ENCODE measurements at regions not wholly inside any gene's neighbourhood (a gene's known extent, or its start where the extent isn't known, plus 50 kb on each side); places are given as distances from the start of the nearest gene placed in this dataset.

- no peaks in the 10 kb centered on the region for H3K36me3 ChIP-seq (ENCODE audit: control insufficient read depth in 5 of 5, insufficient read depth in 5 of 5, low read length in 5 of 5)
- H3K9ac ChIP-seq (ENCODE audit: low read length in 5 of 5) = no peak overlapping the region
- H3K4me1 ChIP-seq (ENCODE audit: control insufficient read depth in 5 of 5, insufficient read depth in 5 of 5, low read length in 5 of 5) = peaks cover 6 to 67% (median 50%) of the 10 kb centered on the region in 5 donors
- H3K27ac ChIP-seq (ENCODE audit: low read depth, low read length) = peak overlapping the region; percentile 65
- H3K4me3 ChIP-seq (ENCODE audit: low read depth in 1 of 5, low read length in 5 of 5) = no peak overlapping the region
- H3K27me3 ChIP-seq (ENCODE audit: control insufficient read depth in 5 of 5, insufficient read depth in 4 of 5, low read length in 5 of 5) = peaks cover 0 to 21% (median 3%) of the 10 kb centered on the region in 5 donors
- no peaks in the 10 kb centered on the region for H3K9me3 ChIP-seq (ENCODE audit: control insufficient read depth in 5 of 5, low read length in 5 of 5)
These were observed 190.9 kb downstream of the FAM43A start for GRCh38 chr3:194876403-194877095.

DNA sequence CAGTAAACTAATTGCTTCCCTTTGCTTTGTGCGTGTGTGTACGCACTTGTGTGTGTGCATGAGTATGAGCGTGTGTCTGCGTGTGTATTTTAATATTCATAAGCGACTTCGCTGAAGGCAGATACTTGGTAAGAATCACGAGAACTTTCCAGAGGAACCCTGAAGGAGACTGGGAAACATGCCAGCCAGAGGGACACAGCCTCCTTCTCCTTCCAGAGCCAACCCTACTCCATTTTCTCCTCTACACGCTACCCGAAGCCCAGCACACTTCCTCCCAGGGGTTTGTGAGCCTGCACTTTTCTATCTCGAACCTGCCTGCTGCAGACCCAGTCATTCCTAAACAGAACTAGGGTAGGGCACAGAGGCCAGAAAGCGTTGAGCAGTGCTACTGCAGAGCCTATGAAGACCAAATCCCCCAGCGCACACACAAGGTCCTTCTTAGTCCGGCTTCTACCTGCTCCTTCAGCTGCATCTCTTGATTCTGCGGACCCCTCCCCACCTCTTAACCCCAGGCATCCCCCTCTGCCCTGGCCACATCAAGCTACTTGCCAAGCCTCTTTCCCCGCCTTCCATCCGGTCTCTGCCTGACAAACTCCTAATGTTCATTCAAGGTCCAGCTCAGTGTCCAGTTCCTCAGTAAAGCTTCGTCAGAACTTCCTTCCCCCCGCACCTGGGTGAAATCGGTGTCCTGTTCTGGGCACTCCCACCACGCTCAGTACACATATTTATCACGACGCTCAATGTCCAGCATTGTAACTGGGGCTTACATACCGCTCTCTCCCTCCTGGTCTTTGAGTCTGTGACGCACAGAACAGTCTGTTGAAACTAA is 191.8 kb downstream of the FAM43A start:
- Histone ChIP-seq H3K4me1 (ENCODE audit: control insufficient read depth in 5 of 5, insufficient read depth in 5 of 5, low read length in 5 of 5) (peaks cover 3 to 62% (median 41%) of the 10 kb centered on the region in 5 donors), H3K4me3 (ENCODE audit: low read depth in 1 of 5, low read length in 5 of 5) (peak overlapping the region in 1 of 5 donors; percentile 22), H3K27me3 (ENCODE audit: control insufficient read depth in 5 of 5, insufficient read depth in 4 of 5, low read length in 5 of 5) (peaks cover 0 to 16% (median 2%) of the 10 kb centered on the region in 5 donors), H3K9ac (ENCODE audit: low read length in 5 of 5) (peak overlapping the region in 2 of 5 donors; percentile 23 to 38), H3K36me3 (ENCODE audit: control insufficient read depth in 5 of 5, insufficient read depth in 5 of 5, low read length in 5 of 5) (no peaks in the 10 kb centered on the region), H3K9me3 (ENCODE audit: control insufficient read depth in 5 of 5, low read length in 5 of 5) (no peaks in the 10 kb centered on the region), H3K27ac (ENCODE audit: low read depth, low read length) (peak overlapping the region; percentile 65)

- peaks cover 0 to 16% (median 2%) of the 10 kb centered on the region in 5 donors for H3K27me3 ChIP-seq (ENCODE audit: control insufficient read depth in 5 of 5, insufficient read depth in 4 of 5, low read length in 5 of 5)
- peaks cover 3 to 72% (median 41%) of the 10 kb centered on the region in 5 donors for H3K4me1 ChIP-seq (ENCODE audit: control insufficient read depth in 5 of 5, insufficient read depth in 5 of 5, low read length in 5 of 5)
- H3K9ac ChIP-seq (ENCODE audit: low read length in 5 of 5) = no peak overlapping the region
- H3K27ac ChIP-seq (ENCODE audit: low read depth, low read length) = peak overlapping the region; percentile 75
- H3K36me3 ChIP-seq (ENCODE audit: control insufficient read depth in 5 of 5, insufficient read depth in 5 of 5, low read length in 5 of 5) = no peaks in the 10 kb centered on the region
- no peak overlapping the region for H3K4me3 ChIP-seq (ENCODE audit: low read depth in 1 of 5, low read length in 5 of 5)
- peaks cover 3 to 10% (median 8%) of the 10 kb centered on the region in 5 donors for H3K9me3 ChIP-seq (ENCODE audit: control insufficient read depth in 5 of 5, low read length in 5 of 5)
These were observed 193.6 kb downstream of the FAM43A start for GRCh38 chr3:194879126-194879877.

DNA sequence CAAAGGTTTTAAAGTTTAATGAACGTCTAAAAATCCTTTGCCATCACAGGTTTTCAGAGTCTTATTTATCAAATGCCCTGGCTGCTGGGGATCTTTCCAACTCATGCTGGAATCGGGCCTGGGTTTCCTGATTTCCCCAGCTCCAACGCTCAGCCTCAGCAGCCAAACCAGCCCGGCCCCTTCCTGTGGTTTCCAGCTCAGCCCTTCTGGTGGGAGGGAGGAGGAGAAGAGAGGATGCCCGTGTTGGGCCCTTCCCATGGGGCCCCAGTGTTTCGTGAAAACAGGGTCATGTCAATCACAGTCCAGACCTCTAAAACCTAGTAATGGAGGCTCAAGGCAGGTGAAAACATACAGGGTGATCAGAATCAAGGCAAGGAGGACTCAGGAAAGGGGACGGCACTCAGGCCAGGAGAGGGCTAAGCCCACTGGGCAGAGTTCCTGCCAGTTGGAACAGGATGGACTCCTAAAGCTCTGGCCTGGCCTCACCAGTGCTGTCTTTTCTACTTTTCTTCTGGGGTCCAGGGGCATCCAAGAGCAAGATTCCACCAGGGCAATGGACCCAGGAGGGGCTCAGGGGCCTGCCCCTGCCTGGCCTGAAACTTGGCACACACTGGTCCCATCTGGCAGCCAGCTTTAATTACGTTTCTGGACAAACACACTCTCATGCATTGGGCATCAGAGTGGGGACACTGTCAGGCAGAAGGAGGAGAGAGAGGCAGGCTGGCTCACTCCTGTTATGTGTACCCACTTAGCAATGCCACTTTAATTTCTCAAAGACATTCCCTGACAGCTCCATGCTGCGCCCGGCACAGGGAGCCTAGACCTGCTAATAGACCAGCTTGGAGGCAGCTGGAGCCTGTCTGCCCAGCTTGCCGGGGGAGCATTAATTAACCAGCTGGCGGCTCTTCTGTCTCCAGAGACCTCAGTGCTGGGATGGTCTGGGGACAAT is 194.6 kb downstream of the FAM43A start:
- H3K4me1 ChIP-seq (ENCODE audit: control insufficient read depth in 5 of 5, insufficient read depth in 5 of 5, low read length in 5 of 5) = peaks cover 3 to 77% (median 41%) of the 10 kb centered on the region in 5 donors
- H3K27ac ChIP-seq (ENCODE audit: low read depth, low read length) = peak overlapping the region; percentile 75
- H3K27me3 ChIP-seq (ENCODE audit: control insufficient read depth in 5 of 5, insufficient read depth in 4 of 5, low read length in 5 of 5) = peaks cover 0 to 13% (median 2%) of the 10 kb centered on the region in 5 donors
- H3K36me3 ChIP-seq (ENCODE audit: control insufficient read depth in 5 of 5, insufficient read depth in 5 of 5, low read length in 5 of 5) = no peaks in the 10 kb centered on the region
- H3K9ac ChIP-seq (ENCODE audit: low read length in 5 of 5) = peak overlapping the region in 1 of 5 donors; percentile 35
- peaks cover 7 to 15% (median 11%) of the 10 kb centered on the region in 5 donors for H3K9me3 ChIP-seq (ENCODE audit: control insufficient read depth in 5 of 5, low read length in 5 of 5)
- no peak overlapping the region for H3K4me3 ChIP-seq (ENCODE audit: low read depth in 1 of 5, low read length in 5 of 5)

- Histone ChIP-seq H3K9me3 (ENCODE audit: control insufficient read depth in 5 of 5, low read length in 5 of 5) (peaks cover 7 to 15% (median 11%) of the 10 kb centered on the region in 5 donors), H3K4me1 (ENCODE audit: control insufficient read depth in 5 of 5, insufficient read depth in 5 of 5, low read length in 5 of 5) (peaks cover 3 to 76% (median 40%) of the 10 kb centered on the region in 5 donors), H3K36me3 (ENCODE audit: control insufficient read depth in 5 of 5, insufficient read depth in 5 of 5, low read length in 5 of 5) (no peaks in the 10 kb centered on the region), H3K9ac (ENCODE audit: low read length in 5 of 5) (no peak overlapping the region), H3K27me3 (ENCODE audit: control insufficient read depth in 5 of 5, insufficient read depth in 4 of 5, low read length in 5 of 5) (peaks cover 0 to 9% (median 0%) of the 10 kb centered on the region in 5 donors), H3K4me3 (ENCODE audit: low read depth in 1 of 5, low read length in 5 of 5) (no peak overlapping the region), H3K27ac (ENCODE audit: low read depth, low read length) (peak overlapping the region; percentile 75)
These were observed 195.6 kb downstream of the FAM43A start for GRCh38 chr3:194880940-194881925.

DNA sequence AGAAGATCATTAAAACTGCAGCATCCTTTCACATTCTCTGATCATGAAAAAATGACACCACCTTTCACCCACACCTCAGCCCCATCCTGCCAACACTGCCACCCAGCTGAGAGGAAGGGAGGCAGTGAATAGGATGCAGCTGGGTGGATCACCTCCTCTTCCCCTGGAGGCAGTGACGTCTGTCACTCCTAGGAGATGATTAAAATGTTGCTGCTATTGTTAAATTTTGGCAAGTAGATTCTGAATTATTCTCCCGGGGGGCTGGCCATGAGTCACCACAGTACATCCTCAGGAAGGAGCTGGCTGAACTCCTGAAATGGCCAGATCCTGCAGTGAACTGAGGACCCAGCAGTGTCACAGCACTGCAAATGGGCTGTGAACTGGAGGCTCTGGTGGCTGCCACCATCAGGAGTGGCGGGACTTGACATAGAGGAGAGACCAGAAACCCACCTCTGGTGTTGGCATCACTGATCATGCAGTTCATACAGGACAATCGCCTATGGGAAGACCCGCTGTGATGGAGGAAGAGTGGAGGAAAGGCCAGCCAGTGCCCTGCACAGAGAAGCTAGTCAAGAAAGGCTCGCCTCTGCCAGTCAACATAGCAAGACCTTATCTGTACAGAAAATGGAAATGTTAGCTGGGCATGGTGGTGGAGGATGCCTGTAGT is 199.1 kb downstream of the FAM43A start:
- no peak overlapping the region for H3K4me3 ChIP-seq (ENCODE audit: low read depth in 1 of 5, low read length in 5 of 5)
- peak overlapping the region; percentile 52 for H3K27ac ChIP-seq (ENCODE audit: low read depth, low read length)
- no peaks in the 10 kb centered on the region for H3K36me3 ChIP-seq (ENCODE audit: control insufficient read depth in 5 of 5, insufficient read depth in 5 of 5, low read length in 5 of 5)
- H3K9me3 ChIP-seq (ENCODE audit: control insufficient read depth in 5 of 5, low read length in 5 of 5) = peaks cover 7 to 15% (median 12%) of the 10 kb centered on the region in 5 donors
- H3K9ac ChIP-seq (ENCODE audit: low read length in 5 of 5) = no peak overlapping the region
- peaks cover 0 to 42% (median 17%) of the 10 kb centered on the region in 5 donors for H3K4me1 ChIP-seq (ENCODE audit: control insufficient read depth in 5 of 5, insufficient read depth in 5 of 5, low read length in 5 of 5)
- H3K27me3 ChIP-seq (ENCODE audit: control insufficient read depth in 5 of 5, insufficient read depth in 4 of 5, low read length in 5 of 5) = peaks cover 0 to 6% (median 0%) of the 10 kb centered on the region in 5 donors

GRCh38 chr3:194885766-194886165 is 200.1 kb downstream of the FAM43A start:
- Histone ChIP-seq H3K9me3 (ENCODE audit: control insufficient read depth in 5 of 5, low read length in 5 of 5) (peaks cover 7 to 15% (median 12%) of the 10 kb centered on the region in 5 donors), H3K27ac (ENCODE audit: low read depth, low read length) (no peak overlapping the region), H3K9ac (ENCODE audit: low read length in 5 of 5) (no peak overlapping the region), H3K4me3 (ENCODE audit: low read depth in 1 of 5, low read length in 5 of 5) (no peak overlapping the region), H3K36me3 (ENCODE audit: control insufficient read depth in 5 of 5, insufficient read depth in 5 of 5, low read length in 5 of 5) (no peaks in the 10 kb centered on the region), H3K27me3 (ENCODE audit: control insufficient read depth in 5 of 5, insufficient read depth in 4 of 5, low read length in 5 of 5) (peaks cover 0 to 6% (median 0%) of the 10 kb centered on the region in 5 donors), H3K4me1 (ENCODE audit: control insufficient read depth in 5 of 5, insufficient read depth in 5 of 5, low read length in 5 of 5) (peaks cover 0 to 32% (median 8%) of the 10 kb centered on the region in 5 donors)

DNA sequence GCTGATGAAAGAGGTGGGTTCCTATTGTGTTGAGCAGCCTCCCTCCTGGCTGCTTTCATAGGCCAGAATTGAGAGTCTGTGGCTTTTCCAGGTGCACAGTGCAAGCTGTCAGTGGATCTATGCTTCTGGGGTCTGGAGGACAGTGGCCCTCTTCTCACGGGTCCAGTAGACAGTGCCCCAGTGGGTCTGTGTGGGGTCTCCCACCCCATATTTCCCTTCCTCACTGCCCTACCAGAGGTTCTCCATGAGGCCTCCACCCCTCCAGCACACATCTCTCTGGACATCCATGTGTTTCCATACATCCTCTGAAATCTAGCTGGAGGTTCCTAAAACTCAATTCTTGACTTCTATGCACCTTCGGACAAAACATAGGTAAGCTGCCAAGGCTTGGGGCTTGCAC is 201.2 kb downstream of the FAM43A start:
- no peak overlapping the region for H3K9ac ChIP-seq (ENCODE audit: low read length in 5 of 5)
- peaks cover 0 to 2% (median 0%) of the 10 kb centered on the region in 5 donors for H3K27me3 ChIP-seq (ENCODE audit: control insufficient read depth in 5 of 5, insufficient read depth in 4 of 5, low read length in 5 of 5)
- no peak overlapping the region for H3K4me3 ChIP-seq (ENCODE audit: low read depth in 1 of 5, low read length in 5 of 5)
- H3K27ac ChIP-seq (ENCODE audit: low read depth, low read length) = no peak overlapping the region
- no peaks in the 10 kb centered on the region for H3K36me3 ChIP-seq (ENCODE audit: control insufficient read depth in 5 of 5, insufficient read depth in 5 of 5, low read length in 5 of 5)
- peaks cover 7 to 15% (median 12%) of the 10 kb centered on the region in 5 donors for H3K9me3 ChIP-seq (ENCODE audit: control insufficient read depth in 5 of 5, low read length in 5 of 5)
- H3K4me1 ChIP-seq (ENCODE audit: control insufficient read depth in 5 of 5, insufficient read depth in 5 of 5, low read length in 5 of 5) = peaks cover 0 to 22% (median 0%) of the 10 kb centered on the region in 5 donors
